NCI-H2196 treated with DMSO at 0.1 percent for 48 hours (cell line): ENCODE measurements at regions not wholly inside any gene's neighbourhood (a gene's known extent, or its start where the extent isn't known, plus 50 kb on each side); places are given as distances from the start of the nearest gene placed in this dataset.

Experiments used
- DNase-seq: peaks from one replicate; lab custom pipeline; 2025; ENCODE audit not compliant: unreplicated experiment; lab: John Stamatoyannopoulos, UW

DNA sequence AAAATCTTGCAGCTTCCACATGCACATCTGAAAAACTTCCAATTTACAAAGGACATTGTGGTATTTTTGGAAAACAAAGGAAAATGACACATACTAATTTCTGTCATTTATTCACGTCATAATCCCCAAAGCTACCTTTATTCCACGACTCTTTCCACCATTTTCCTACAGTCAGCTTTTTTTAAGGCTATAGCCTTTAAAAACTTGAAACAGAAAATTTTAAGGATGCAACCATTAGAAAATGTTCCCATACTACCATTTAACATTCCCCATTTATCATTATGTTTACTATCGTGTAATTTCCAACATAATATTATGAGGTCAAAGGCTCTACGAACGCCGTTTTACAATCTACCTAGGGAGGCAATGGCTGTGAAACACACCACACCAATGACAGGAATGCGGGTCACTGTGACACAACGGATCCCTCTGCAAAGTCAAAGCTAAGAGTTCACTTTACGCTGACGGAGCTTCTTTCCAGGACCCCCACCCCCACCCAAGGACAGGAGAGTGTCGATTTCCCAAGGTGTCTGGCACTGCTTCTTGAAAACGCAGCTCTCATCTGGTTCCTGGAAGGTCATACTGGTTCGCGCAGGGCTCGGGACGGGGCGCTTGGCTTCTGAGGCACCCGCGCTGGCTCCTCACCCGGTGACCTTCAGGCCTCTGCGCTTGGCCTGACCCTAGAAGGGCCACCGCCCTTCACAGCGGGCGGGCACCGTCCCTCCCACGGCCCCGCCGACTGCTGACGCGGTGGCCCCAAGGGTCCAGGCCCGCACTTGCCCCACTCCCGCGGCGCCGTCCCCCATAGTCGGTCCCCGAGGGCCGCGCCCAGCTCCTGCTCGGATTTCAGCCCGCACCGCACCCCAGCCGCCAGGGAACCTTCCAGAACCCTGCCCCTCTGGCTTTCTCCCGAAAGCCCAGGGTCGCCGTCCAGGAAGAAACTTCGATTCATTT lies 50.5 kb upstream of the ATF3 start:
- DNase-seq, result no peak

GRCh38 chr1:212558693-212559480 lies 49.7 kb upstream of the ATF3 start:
- DNase-seq, result peak; percentile 76
